IPS-20b (cell line): ENCODE measurements at regions not wholly inside any gene's neighbourhood (a gene's known extent, or its start where the extent isn't known, plus 50 kb on each side); places are given as distances from the start of the nearest gene placed in this dataset.
"Not testable (repeated sequence)": the region's sequence is repeated elsewhere in the genome, so short reads cannot be mapped to it uniquely, and the experiment has no call there.

Experiments
- H3K27ac ChIP-seq: one replicate; pipeline ENCODE4 v1.5.1; 2013; ENCODE audit warnings: low read length
- H3K27me3 ChIP-seq: 2 replicates; pipeline ENCODE4 v1.6.1; 2013; ENCODE audit warnings: mild to moderate bottlenecking, low read length, inconsistent platforms; ENCODE audit not compliant: insufficient read depth
- H3K36me3 ChIP-seq: 2 replicates; pipeline ENCODE4 v1.6.1; 2013; ENCODE audit warnings: low read depth, mild to moderate bottlenecking, inconsistent platforms, low read length, moderate library complexity; ENCODE audit not compliant: insufficient read depth
- H3K4me1 ChIP-seq: 2 replicates; pipeline ENCODE4 v1.6.1; 2013; ENCODE audit warnings: mild to moderate bottlenecking, control low read depth, inconsistent platforms, low read length, moderate library complexity; ENCODE audit not compliant: insufficient read depth
- H3K4me3 ChIP-seq: 2 replicates; pipeline ENCODE4 v1.5.1; 2013; ENCODE audit warnings: mild to moderate bottlenecking, low read length, inconsistent platforms
- H3K9ac ChIP-seq: 2 replicates; pipeline ENCODE4 v1.6.1; 2013; ENCODE audit warnings: low read depth, mild to moderate bottlenecking, inconsistent platforms, low read length, moderate library complexity
- H3K9me3 ChIP-seq: 2 replicates; pipeline ENCODE4 v1.6.1; 2013; ENCODE audit warnings: mild to moderate bottlenecking, low read depth, low read length, inconsistent platforms; ENCODE audit not compliant: insufficient read depth

- Histone ChIP-seq H3K9ac (no peak overlapping the region), H3K4me1 (no peaks in the 10 kb centered on the region), H3K4me3 (no peak overlapping the region), H3K27ac (no peak overlapping the region), H3K9me3 (peaks cover 61% of the 10 kb centered on the region), H3K27me3 (no peaks in the 10 kb centered on the region), H3K36me3 (no peaks in the 10 kb centered on the region)
Observed at GRCh38 chr5:45893309-45893708, 197.1 kb upstream of the HCN1 start.

- H3K27ac ChIP-seq, H3K36me3 ChIP-seq, H3K4me1 ChIP-seq, H3K9ac ChIP-seq, H3K27me3 ChIP-seq, H3K4me3 ChIP-seq: not testable (repeated sequence)
- H3K9me3 ChIP-seq: peaks cover 50% of the 10 kb centered on the region
Observed at GRCh38 chr5:45890441-45891080, 194.4 kb upstream of the HCN1 start.

- H3K4me3 ChIP-seq: no peak overlapping the region
- H3K9me3 ChIP-seq: peaks cover 69% of the 10 kb centered on the region
- H3K27me3 ChIP-seq: no peaks in the 10 kb centered on the region
- H3K36me3 ChIP-seq: no peaks in the 10 kb centered on the region
- no peak overlapping the region for H3K9ac ChIP-seq
- H3K4me1 ChIP-seq: no peaks in the 10 kb centered on the region
- H3K27ac ChIP-seq: no peak overlapping the region
Observed at GRCh38 chr5:45862763-45863162, 166.6 kb upstream of the HCN1 start.

GRCh38 chr5:45847877-45848276, 151.7 kb upstream of the HCN1 start:
- H3K36me3 ChIP-seq: no peaks in the 10 kb centered on the region
- H3K9me3 ChIP-seq: peaks cover 20% of the 10 kb centered on the region; the same call in 1 of the 2 replicates
- no peak overlapping the region for H3K9ac ChIP-seq
- H3K27ac ChIP-seq: no peak overlapping the region
- H3K4me1 ChIP-seq: 0 out of 2 replicates have a peak, but pooled peaks cover 3% of the 10 kb centered on the region
- H3K4me3 ChIP-seq: 0 out of 2 replicates have a peak overlapping the region, but pooled peaks have one; percentile 10
- no peaks in the 10 kb centered on the region for H3K27me3 ChIP-seq

GRCh38 chr5:45826055-45826454, 129.9 kb upstream of the HCN1 start:
- no peak overlapping the region for H3K4me3 ChIP-seq
- no peak overlapping the region for H3K27ac ChIP-seq
- H3K36me3 ChIP-seq: no peaks in the 10 kb centered on the region
- H3K4me1 ChIP-seq: no peaks in the 10 kb centered on the region
- peaks cover 18% of the 10 kb centered on the region for H3K9me3 ChIP-seq
- H3K9ac ChIP-seq: no peak overlapping the region
- no peaks in the 10 kb centered on the region for H3K27me3 ChIP-seq

- H3K4me1 ChIP-seq: no peaks in the 10 kb centered on the region
Observed at GRCh38 chr5:45800331-45800730, 104.2 kb upstream of the HCN1 start.

GRCh38 chr5:45799388-45799787, 103.2 kb upstream of the HCN1 start:
- no peak overlapping the region for H3K9ac ChIP-seq
- H3K27me3 ChIP-seq: no peaks in the 10 kb centered on the region
- no peaks in the 10 kb centered on the region for H3K4me1 ChIP-seq
- no peak overlapping the region for H3K4me3 ChIP-seq
- H3K9me3 ChIP-seq: peaks cover 33% of the 10 kb centered on the region
- H3K36me3 ChIP-seq: no peaks in the 10 kb centered on the region
- no peak overlapping the region for H3K27ac ChIP-seq

More at GRCh38 chr5:45800331-45800730, 104.2 kb upstream of the HCN1 start:
- no peaks in the 10 kb centered on the region for H3K36me3 ChIP-seq
- H3K27me3 ChIP-seq: no peaks in the 10 kb centered on the region
- H3K9ac ChIP-seq: no peak overlapping the region
- H3K27ac ChIP-seq: no peak overlapping the region
- H3K4me3 ChIP-seq: no peak overlapping the region
- peaks cover 33% of the 10 kb centered on the region for H3K9me3 ChIP-seq

GRCh38 chr5:45796959-45797553, 100.9 kb upstream of the HCN1 start:
- no peaks in the 10 kb centered on the region for H3K4me1 ChIP-seq
- H3K4me3 ChIP-seq: no peak overlapping the region

GRCh38 chr5:45795458-45795857, 99.3 kb upstream of the HCN1 start:
- no peaks in the 10 kb centered on the region for H3K27me3 ChIP-seq
- H3K27ac ChIP-seq: no peak overlapping the region

More at GRCh38 chr5:45796959-45797553, 100.9 kb upstream of the HCN1 start:
- Histone ChIP-seq H3K9ac (no peak overlapping the region), H3K27ac (no peak overlapping the region), H3K27me3 (no peaks in the 10 kb centered on the region), H3K9me3 (peaks cover 22% of the 10 kb centered on the region), H3K36me3 (no peaks in the 10 kb centered on the region)

GRCh38 chr5:45793638-45794532, 97.7 kb upstream of the HCN1 start:
- Histone ChIP-seq H3K4me1 (no peaks in the 10 kb centered on the region), H3K9ac (no peak overlapping the region), H3K27ac (no peak overlapping the region), H3K27me3 (no peaks in the 10 kb centered on the region), H3K36me3 (no peaks in the 10 kb centered on the region), H3K4me3 (no peak overlapping the region), H3K9me3 (0 out of 2 replicates have a peak, but pooled peaks cover 2% of the 10 kb centered on the region)

More at GRCh38 chr5:45795458-45795857, 99.3 kb upstream of the HCN1 start:
- Histone ChIP-seq H3K9ac (no peak overlapping the region), H3K36me3 (no peaks in the 10 kb centered on the region), H3K4me1 (no peaks in the 10 kb centered on the region), H3K9me3 (peaks cover 8% of the 10 kb centered on the region), H3K4me3 (no peak overlapping the region)

- Histone ChIP-seq H3K27ac (no peak overlapping the region), H3K27me3 (no peaks in the 10 kb centered on the region), H3K36me3 (no peaks in the 10 kb centered on the region), H3K4me3 (no peak overlapping the region), H3K9ac (no peak overlapping the region), H3K9me3 (no peaks in the 10 kb centered on the region), H3K4me1 (no peaks in the 10 kb centered on the region)
Observed at GRCh38 chr5:45779874-45780671, 83.9 kb upstream of the HCN1 start.
